HG03066 (cell line): ENCODE measurements at regions not wholly inside any gene's neighbourhood (a gene's known extent, or its start where the extent isn't known, plus 50 kb on each side); places are given as distances from the start of the nearest gene placed in this dataset.
"Not testable (repeated sequence)": the region's sequence is repeated elsewhere in the genome, so short reads cannot be mapped to it uniquely, and the experiment has no call there.

ENCODE experiments used
- ATAC-seq: cut with Tn5 transposase; IDR thresholded peaks from one replicate; pipeline ENCODE4 v1.9.1; 2021; ENCODE audit warnings: low read depth; ENCODE audit not compliant: unreplicated experiment

DNA sequence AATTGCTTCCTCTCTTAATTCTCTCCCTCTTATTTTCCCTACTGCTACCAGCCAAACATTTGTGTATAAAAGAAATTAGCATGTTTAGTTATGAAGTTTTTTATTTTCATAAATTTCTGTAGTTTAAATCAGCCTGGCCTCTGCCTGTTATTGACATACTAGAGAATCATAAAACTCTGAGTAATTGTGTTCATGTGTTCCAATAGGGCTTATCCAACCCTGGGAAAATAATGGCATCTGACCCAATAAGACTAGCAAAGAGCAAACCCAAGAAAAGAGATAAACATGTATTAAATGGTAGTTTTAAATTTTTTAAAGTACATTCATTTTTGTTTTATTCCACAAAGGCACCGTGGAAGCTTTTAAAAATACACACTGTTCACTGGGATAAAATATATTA lies 404.3 kb downstream of the HLX start:
- no peak for ATAC-seq

DNA sequence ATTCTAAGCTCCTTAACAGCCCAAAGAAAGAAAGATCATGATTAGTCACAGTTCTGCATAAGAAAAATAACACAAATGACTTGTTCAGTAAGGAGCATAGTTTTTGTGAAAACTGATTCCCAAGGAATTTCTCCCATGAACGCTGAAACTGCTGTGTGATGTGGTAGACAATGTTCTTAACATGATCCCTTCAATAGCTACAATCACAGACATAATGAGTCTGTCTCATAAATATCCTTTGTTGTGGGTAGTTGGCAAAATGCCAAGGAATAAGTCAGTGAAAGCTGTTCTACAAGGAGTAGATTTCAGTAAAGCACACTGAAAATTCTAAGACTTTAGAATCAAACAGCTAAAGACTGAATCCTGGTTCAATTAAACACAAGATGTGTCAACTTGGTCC lies 404.8 kb downstream of the HLX start:
- no peak for ATAC-seq

DNA sequence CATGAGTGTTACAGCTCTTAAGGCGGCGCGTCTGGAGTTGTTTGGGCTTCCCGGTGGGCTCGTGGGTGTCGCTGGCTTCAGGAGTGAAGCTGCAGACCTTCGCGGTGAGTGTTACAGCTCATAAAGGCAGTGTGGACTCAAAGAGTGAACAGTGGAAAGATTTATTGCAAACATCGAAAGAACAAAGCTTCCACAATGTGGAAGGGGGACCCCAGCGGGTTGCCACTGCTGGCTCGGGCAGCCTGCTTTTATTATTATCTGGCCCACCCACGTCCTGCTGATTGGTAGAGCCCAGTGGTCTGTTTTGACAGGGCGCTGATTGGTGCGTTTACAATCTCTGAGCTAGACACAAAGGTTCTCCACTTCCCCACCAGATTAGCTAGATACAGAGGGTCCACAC lies 405.7 kb downstream of the HLX start:
- not testable (repeated sequence) for ATAC-seq

DNA sequence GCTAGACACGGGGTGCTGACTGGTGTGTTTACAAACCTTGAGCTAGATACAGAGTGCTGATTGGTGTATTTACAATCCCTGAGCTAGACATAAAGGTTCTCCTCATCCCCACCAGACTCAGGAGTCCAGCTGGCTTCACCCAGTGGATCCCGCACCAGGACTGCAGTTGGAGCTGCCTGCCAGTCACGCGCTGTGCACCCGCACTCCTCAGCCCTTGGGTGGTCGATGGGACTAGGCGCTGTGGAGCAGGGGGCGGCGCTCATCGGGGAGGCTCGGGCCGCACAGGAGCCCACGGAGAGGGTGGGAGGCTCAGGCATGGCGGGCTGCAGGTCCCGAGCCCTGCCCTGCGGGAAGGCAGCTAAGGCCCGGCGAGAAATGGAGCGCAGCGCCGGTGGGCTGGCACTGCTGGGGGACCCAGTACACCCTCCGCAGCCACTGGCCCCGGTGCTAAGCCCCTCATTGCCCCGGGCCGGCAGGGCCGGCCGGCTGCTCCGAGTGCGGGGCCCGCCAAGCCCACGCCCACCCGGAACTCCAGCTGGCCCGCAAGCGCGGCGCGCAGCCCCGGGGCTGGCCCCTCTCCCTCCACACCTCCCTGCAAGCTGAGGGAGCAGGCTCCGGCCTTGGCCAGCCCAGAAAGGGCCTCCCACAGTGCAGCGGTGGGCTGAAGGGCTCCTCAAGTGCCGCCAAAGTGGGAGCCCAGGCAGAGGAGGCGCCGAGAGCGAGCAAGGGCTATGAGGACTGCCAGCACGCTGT lies 406.4 kb downstream of the HLX start:
- not testable (repeated sequence) for ATAC-seq

DNA sequence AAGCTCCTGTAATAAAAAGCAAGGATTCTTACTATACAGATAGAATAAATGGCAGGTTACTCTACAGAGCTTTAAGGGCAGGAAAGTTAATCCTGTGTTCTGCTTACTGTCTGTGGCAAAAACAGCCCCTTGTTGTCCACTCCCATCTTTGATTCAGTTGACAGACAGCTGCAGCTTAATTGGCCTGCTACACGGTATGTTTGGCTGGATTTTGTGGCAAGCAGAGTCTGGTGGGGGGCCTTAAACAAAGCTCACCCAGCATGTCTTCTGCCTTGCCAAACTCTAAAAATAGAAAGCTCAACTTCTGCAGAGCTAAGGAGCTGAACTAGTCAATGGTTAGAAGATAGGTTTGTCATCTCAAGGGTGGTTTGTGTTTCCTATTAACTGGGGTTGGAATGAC lies 407.2 kb downstream of the HLX start:
- no peak for ATAC-seq

DNA sequence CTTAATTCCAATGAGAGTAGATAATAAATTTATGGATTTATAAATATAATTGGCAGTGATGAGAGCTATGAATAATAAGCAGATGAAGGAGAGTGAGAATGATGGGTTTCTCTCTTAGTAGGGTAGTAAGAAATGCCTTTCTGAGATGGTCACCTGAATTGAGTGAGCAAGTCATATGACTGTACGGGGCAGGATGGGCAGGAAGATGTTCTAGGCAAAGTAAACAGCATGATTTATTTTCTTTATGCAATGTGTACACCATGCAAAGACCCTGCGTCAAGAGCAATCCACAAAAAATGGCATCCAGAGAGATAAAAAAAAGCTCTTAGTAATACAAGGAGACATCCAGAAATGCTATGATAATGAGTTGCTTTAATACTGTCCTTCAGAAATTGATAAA lies 409.9 kb downstream of the HLX start:
- no peak for ATAC-seq

DNA sequence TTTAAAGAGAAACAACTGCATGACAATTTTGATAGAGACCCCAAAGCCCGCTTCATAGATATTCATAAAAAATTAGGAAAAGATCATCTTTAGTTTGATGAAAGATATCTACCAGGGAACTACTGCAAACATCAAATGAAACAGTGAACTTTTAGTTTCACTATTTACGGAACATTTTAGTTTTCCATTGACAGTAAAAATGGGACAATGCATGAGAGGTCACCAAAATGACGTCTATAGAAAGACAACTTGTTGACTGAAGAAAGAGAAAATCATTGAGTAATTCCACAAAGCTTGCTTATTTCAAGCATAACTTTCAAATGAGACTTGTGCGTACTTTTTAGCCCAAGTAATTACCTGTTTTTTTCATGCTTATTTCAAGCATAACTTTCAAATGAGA lies 411.4 kb downstream of the HLX start:
- no peak for ATAC-seq

DNA sequence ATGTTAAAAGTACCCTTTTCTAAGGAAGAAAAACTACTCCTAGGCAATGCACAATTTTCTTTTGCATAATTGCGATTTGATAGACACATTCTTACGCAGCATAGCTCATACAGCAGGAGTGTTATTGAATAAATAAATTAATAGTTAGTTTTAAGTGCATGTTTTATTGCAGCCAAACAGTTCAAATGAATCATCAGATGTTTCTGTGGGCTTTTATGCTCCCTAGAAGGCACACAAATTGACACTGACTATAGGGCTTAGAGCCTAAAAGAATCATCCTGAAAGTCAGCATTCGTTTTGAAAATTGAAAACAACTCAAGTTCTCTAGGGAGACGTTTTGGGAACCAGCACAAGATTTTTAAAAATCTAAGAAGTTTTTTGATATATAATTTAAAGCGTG lies 411.9 kb downstream of the HLX start:
- no peak for ATAC-seq

DNA sequence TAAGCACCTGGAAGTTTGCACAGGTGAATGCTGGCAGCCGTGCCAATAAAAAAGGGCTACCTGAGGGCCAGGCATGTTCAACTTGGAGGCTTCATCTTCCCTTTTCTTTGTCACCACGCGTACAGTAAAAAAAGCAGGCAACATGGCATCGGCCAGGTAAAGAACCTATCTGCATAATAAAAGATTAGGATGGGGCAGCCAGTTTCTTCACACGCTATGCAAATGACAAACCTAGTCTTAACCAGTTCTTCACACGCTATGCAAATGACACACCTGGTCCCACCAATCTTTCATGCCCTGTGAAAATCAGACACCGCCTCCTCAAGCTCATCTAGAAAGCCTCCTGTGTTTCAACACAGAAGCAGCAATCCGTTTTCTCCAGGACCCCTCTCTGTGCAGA lies 413.4 kb downstream of the HLX start:
- no peak for ATAC-seq

DNA sequence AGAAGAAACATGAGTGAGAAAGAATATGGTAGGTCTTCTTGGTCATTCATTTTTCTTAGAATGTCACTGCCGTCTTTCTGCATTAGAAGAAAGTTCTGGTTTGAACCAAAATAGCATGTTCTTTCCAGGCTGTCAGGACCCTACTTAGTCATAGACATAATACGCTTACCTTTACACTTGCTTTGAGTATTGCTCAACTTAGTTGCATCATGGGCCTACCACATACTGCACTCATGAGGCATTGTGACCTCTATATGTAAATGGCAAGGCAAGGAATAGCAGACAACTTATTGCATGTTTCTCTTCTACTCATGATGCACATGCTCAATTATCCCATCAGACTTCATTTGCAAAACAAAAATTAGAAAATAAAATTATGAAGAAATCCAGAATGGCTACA lies 415.0 kb downstream of the HLX start:
- no peak for ATAC-seq

DNA sequence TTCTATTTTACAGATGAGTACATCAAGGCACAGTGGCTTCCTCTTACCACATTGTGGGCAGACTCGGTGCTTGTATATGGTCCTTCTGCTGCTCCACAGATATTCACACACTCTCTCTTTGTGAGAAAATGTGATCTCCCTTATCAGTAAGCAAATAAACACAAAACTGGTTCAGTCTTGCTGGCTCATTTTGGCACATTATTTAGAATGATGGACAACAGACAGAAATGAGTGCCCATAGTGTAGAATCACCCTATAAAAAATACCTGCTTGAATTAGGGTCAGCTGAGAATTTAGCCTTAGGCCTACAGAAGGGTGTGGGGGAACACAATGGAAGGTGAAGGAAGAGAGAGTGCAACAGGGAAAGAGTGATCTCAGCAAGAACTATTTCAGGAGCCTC lies 423.1 kb downstream of the HLX start:
- no peak for ATAC-seq

DNA sequence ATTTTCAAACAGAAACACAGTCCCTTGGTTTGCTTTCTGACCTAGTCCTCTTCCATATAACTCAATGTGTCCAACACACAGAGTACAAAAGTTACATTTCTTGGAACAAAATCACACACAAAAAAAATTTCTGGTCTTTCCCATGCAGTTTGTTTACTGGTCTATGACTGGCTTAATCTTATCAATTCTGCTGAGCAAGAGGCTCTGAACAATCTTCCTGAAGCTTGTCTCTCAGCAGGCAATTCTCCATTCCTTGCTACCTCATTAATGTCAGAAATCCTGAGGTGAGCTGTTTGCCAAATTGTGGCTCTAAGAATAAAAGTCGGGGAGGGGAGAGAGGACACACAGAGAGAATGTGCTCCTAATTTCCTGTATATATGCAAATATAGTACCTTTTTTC lies 423.6 kb downstream of the HLX start:
- ATAC-seq: no peak

DNA sequence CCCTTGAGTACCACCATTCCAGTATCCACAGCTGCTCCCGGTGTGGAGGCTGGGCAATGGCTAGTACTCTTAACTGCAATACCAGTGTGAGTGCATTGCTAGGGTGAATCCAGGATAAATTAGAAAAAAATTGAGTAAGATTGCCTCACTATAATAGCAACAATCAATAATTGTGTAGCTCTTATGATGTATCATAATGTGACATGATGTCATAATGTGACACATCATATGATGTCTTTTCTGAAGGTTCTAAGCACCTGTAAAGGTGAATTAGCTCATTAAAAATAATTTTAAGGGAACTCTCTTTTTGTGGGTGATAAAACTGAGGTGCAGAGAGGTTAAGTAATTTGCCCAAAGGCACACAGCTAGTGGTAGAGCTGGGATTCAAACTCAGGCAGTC lies 424.4 kb downstream of the HLX start:
- ATAC-seq: no peak

DNA sequence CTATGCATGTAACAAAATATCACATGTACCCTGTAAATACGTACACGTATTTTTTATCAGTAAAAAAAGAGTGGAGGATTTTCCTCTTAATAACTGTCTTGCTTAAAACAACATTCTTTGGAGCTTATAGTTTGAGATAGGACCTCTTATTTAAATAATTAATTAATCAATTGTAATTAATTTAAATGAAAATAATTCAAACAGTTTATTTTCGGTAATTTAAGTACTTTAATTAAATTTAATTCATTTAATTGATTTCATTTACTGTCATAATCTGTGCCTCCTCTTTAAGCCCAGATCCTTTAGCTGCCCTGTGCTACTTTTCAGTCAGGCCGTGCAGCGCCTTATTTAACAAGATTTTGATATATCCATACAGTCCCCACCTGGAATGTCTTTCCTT lies 427.0 kb downstream of the HLX start:
- no peak for ATAC-seq

DNA sequence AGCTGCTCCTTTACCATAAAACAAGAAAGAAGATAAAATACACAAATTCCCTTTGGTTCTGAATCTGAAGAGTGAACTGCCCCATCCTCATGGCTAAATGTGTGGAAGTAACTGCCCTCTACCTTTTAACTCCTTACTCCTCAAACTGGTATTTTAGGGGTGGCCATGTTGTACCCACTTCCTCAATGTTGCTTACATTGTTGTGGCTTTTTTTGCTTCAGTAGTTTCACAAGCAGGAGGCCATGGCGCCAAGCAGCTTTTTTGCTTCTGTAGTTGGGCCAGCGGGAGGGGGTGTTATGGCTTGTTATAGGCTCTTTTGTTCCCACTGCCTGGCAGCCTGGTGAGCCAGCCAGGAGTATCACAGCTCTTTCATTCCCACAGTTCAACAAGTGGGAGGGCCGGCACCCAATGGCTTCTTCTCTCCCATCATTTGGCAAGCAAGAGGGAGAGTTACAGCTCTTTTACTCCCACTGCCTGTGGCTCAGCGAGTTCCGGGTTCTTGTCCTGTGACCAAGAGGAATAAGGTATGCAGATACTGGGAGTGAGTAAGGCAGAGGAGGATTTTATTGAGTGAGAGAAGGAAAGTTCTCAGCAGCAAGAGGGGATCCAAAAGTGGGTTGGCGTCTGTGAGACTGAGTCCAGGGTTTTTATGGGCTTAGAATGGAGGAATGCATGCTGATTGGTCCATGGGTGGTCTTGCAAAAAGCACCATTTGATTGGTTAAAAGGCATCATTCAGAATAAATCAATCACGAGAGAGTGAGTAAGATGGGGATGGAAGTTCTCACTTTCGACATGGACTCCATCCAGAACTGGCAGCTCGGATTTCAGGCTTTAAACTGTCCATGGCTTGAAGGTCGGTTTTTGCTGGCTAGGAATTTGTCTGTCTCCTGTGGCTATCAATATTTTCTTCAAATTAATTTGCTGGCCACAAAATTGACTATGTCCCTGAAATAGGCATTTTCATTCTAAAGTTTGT lies 429.6 kb downstream of the HLX start:
- no peak for ATAC-seq

DNA sequence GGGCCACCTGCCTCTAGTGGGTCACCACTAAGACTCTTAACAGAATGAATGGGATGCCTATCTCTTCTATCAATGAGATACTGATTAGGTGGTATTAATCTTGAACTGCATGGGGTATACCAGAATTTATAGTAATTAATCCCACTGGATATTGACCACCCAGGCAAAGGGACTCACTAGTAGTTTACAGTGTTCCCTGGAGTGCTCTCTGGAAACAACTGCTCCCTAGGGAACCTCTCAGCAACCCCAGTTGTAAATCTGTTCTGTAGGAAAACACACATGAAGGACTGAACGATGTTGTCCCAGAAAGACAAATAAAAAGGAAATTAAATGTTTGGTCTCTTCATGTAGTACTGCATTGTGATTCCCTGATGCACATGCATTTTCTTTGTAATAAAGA lies 430.5 kb downstream of the HLX start:
- no peak for ATAC-seq

DNA sequence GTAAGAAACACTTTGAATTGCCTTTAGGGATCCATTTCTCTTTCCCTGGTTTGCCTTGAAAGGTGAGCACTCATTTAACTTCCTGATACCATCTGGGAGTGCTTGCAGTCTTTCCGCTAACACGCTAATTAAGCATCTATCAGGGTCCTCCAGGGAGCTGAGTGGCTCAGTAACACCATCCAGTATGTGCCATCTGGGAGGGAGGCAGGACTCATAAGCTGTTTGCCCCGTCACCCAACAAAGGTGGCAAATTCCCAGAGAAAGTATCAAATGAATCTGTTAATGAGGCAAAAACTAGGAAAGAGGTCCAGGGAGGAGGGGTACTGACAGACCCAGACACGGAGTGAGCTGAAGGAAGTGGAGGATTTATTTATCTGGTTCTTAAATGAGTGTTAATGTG lies 430.9 kb downstream of the HLX start:
- no peak for ATAC-seq

DNA sequence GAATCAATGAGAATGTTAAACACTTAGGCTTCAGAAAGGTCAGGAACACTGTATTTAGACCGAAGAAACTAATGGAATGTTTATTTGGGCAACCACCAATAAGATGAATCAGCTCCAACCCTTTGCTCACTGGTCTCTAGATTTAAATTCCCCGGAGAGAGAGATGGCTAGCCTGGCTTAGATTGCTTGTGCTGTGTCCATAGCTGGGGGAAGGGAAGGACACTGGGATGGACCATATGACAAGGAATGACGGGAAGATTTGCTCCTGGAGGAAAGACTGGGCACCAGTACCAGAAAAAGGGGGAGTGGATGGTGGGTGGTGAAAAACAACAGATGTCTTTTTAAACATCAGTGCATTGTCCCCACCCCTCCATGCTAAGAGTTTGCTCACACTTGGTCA lies 426.6 kb downstream of the DUSP10 start:
- no peak for ATAC-seq

DNA sequence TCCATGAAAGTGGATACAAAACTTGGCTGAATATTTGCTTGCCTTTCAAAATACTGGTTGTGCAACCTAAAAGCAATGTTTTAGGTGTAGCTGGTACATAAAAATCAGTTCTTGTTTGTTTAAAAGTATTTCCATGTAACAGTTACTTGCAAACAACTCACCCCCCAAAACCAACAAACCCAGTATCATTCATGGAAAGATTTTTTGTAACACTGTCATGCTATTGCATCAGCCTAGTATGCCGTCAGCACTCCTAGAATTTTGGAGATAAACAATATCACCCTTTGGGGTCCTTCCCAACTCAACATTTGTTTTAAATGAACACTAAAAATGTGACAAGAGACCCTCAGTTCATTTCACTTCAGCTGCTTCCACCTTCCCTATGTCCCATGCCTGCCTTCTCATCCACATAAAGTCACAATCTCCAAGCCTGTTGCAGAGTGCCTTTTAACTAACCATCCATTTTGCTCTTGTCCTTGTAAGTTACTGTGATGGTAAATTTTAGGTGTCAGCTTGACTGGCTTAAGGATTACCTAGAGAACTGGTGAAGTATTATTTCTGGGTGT lies 425.3 kb downstream of the DUSP10 start:
- no peak for ATAC-seq

DNA sequence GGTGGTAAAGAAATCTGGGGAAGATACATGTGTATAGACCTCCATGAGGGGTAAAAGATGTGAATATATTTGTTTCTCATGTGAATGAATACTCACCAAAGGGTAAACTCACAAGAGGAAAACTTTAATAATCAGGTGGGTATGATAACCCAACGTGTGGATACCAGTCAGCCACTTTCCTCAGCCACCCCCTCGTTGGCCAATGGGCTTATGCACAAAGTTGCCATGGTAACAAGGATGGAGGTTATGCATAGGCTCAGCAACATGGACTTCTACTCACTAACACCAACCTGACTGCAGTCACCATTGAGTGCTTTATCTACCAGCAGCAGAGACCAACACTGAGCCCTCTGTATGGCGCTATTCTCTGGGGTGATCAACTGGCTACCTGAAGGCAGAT lies 424.4 kb downstream of the DUSP10 start:
- no peak for ATAC-seq

DNA sequence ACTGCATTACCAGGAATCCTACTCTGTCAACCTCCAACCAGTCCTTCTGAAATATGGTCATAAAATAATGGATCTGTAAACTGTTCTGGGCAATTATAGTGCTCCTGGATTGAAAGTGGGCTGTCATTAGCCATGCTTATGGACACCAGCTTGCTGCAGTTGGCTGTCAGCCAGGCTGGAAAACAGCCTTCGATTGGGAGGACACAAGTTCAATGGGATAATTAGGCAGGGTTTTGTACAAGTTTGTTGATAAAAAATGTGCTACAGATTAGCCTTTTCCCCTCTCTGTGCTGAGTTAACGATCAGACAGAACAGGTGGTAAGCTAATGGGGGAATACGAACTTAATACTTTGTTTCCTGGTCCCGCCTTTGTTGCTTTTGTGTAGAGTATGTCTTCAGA lies 413.9 kb downstream of the DUSP10 start:
- no peak for ATAC-seq

DNA sequence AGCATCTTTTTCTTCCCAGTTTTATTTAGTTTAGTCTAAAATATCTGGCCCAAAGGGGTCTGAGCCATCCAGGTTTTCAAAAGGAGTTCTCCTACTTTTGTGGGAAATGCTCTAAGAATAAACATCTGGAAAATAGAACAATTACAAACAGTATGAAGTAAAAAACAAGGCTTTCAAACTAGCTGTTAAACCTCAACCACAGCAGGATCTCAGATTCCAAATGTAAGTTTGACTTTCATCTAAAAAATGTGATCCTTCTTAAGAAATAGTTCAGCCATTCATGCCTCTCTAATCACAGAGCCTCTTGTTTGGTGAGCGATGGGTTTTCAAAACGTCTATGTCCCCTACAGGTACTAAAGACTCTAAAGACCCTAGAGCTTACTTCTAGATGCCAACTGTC lies 413.5 kb downstream of the DUSP10 start:
- ATAC-seq: no peak
